ENCODE measurements at regions not wholly inside any gene's neighbourhood (a gene's known extent, or its start where the extent isn't known, plus 50 kb on each side); places are given as distances from the start of the nearest gene placed in this dataset.

DNA sequence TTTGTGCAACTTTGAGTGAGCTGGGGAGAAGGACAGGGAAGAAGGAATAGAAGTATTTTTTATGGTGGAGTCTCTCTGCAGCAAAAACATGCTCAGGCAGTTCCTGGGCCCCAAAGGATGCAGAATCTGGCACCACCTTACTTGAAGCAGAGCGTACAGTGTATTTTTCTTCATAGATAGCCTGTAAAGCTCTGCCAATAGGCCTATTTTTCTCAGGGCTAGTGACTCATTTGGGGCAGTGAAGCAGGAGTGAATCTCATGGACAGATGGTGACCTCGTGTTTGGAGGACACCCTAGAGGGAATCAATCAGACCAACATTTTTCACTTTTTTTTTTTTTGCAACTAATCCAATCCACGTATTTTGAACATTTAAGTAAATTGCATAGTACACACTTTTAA is 268.1 kb upstream of the CXCR4 start:
- DNase-seq (ENCODE audit: low read depth), result no peak
- H3K4me3 ChIP-seq (ENCODE audit: control insufficient read depth, low read depth, low read length), result no peak overlapping the region
- TF ChIP-seq CTCF (IDR thresholded peaks at IDR 0.05; ENCODE audit: control insufficient read depth, insufficient read depth, low read depth, low read length, missing control alignments), result no peak

DNA sequence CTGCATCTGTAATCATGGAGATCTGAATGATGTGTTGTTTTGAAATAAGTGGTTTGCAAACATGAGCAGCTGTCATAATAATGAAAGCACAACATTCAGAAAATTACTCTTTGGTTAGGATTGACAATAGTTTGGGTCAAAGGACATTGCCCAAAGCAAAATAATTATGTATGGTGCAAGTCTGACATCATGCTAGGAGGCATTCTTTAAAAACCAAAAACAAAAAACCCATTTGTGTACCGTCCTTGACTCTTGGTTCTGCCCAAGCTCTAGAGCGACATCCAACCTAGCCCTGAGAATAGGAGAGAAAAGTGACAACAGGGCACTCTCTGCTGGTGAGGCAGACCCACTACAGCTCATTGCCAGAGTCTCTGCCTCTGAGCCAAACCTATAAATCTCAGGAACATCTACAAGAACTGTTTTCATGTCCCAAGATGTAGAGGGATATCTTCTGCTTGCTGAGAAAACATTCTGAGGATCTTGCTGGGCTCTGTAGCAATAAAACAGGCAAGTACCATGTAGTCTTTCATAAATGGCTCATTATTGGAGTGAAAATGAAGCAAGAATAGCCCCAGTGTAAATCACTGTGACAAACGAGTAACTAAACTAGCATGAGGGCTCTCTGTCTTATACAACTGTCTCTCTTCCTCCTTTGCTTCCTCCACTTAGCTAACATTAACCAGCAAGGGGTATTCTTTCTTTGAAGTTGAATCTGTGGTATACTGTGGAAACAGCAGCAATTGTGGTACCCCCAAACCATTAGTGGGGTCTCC is 266.8 kb upstream of the CXCR4 start:
- peak; percentile 42 for TF ChIP-seq CTCF (IDR thresholded peaks at IDR 0.05; ENCODE audit: control insufficient read depth, insufficient read depth, low read depth, low read length, missing control alignments)
- H3K4me3 ChIP-seq (ENCODE audit: control insufficient read depth, low read depth, low read length), result no peak overlapping the region
- peak; percentile 1 for DNase-seq (ENCODE audit: low read depth)

DNA sequence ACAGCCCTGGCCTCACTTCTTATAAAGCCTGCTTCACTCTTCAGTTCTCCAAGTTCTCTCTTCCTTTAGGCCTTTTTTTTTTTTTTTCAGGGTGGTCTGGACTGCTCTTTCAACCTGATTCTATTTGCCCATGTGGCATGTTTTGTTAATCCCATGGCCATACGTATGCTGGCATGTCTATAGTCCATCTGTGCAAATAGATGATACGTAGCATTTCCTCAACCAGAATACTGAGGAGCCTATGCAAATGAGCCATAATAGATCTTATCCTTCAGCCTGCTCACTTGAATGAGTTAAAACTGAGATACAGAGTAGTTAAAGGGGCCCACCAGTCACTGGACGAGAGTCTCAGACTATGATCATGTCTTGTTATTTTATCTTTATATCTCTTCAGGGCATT is 265.2 kb upstream of the CXCR4 start:
- no peak for TF ChIP-seq CTCF (IDR thresholded peaks at IDR 0.05; ENCODE audit: control insufficient read depth, insufficient read depth, low read depth, low read length, missing control alignments)
- no peak for DNase-seq (ENCODE audit: low read depth)
- H3K4me3 ChIP-seq (ENCODE audit: control insufficient read depth, low read depth, low read length), result no peak overlapping the region

- no peak for TF ChIP-seq CTCF (IDR thresholded peaks at IDR 0.05; ENCODE audit: control insufficient read depth, insufficient read depth, low read depth, low read length, missing control alignments)
- H3K4me3 ChIP-seq (ENCODE audit: control insufficient read depth, low read depth, low read length), result no peak overlapping the region
- no peak for DNase-seq (ENCODE audit: low read depth)
These were observed 264.0 kb upstream of the CXCR4 start for GRCh38 chr2:136381722-136382633.

DNA sequence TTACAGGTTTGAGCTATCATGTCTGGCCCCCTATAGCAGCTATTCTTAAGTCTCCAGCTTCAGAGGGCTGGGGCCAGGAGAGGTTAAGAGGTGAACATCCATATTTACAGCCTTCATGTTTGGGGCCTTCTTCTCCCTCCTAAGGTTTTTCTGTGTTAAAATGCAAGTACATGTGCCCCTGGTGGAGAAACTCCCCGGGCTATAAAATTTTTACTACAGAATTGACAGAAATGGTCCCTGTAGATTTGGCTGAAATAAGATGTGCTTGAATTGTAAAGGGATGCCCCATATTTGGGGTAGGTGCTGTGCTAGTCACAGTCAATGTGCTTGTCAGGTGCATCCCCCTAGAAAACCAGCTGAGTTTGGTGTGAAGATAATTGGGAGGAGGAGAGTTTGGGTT is 263.3 kb upstream of the CXCR4 start:
- TF ChIP-seq CTCF (IDR thresholded peaks at IDR 0.05; ENCODE audit: control insufficient read depth, insufficient read depth, low read depth, low read length, missing control alignments), result no peak
- no peak overlapping the region for H3K4me3 ChIP-seq (ENCODE audit: control insufficient read depth, low read depth, low read length)
- DNase-seq (ENCODE audit: low read depth), result no peak

DNA sequence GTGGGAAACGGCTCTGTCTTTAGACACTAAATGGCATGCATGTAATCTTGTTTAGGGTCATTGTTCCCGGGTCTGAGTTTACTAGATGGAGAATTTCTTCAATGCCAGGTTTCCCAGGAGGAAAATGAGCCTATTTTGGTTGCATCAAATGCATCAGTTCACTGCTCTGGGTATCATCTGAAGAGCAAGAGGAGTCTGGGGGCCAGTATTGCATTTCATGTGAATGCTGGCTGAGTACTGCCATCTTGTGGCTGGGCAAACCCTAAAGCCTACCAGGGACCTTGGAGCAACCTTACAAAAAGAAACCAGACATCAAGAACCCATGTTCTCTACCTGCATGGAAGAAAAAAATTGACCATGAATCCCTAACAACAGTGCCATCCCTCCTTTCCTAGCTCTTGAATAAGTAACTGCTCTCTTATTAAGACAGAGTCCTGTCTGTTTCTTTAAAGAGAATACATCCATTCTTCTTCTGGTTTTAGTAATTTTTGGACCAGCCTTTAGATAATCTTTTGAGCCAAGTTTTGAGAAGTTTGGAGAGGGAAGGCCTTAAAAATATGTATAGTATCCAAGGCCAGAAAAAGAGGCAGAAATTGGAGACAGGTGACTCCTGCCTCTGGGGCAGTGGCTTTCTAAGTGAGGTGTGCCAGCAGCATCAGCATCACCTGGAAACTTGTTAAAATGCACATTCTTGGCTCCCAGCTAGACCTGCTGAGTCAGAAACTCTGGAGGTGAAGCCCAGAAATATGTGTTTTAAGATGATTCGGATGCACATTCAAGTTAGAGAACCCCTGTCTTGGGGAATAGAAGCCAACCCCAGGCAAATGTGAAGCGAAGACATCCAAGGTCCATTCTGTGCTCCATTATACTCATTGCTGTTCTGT is 261.0 kb upstream of the CXCR4 start:
- peak; percentile 48 for TF ChIP-seq CTCF (IDR thresholded peaks at IDR 0.05; ENCODE audit: control insufficient read depth, insufficient read depth, low read depth, low read length, missing control alignments)
- no peak for DNase-seq (ENCODE audit: low read depth)
- H3K4me3 ChIP-seq (ENCODE audit: control insufficient read depth, low read depth, low read length), result no peak overlapping the region
